Endodermal cell (in vitro differentiated cells): ENCODE measurements at regions not wholly inside any gene's neighbourhood (a gene's known extent, or its start where the extent isn't known, plus 50 kb on each side); places are given as distances from the start of the nearest gene placed in this dataset.

Experiments
- DNase-seq: peaks from one replicate; pipeline ENCODE4 v3.0.0-alpha.2; 2017
- H3K27ac ChIP-seq: 2 replicates; pipeline ENCODE4 v1.5.1; 2013; ENCODE audit warnings: mild to moderate bottlenecking, low read depth, low read length, moderate library complexity
- H3K27me3 ChIP-seq: 2 replicates; pipeline ENCODE4 v1.6.1; 2013; ENCODE audit warnings: mild to moderate bottlenecking, low read length, moderate library complexity; ENCODE audit not compliant: insufficient read depth, control insufficient read depth, poor library complexity, severe bottlenecking
- H3K36me3 ChIP-seq: 2 replicates; pipeline ENCODE4 v1.7.0; 2013; ENCODE audit warnings: mild to moderate bottlenecking, low read length, moderate library complexity; ENCODE audit not compliant: control insufficient read depth, insufficient read depth
- H3K4me1 ChIP-seq: one replicate; pipeline ENCODE4 v1.7.0; 2013; ENCODE audit warnings: low read length; ENCODE audit not compliant: control insufficient read depth, insufficient read depth
- H3K4me3 ChIP-seq: 2 replicates; pipeline ENCODE4 v1.5.1; 2013; ENCODE audit warnings: mild to moderate bottlenecking, low read length, moderate library complexity
- H3K9ac ChIP-seq: 2 replicates; pipeline ENCODE4 v1.6.1; 2013; ENCODE audit warnings: mild to moderate bottlenecking, low read length, moderate library complexity; ENCODE audit not compliant: poor library complexity, severe bottlenecking; ENCODE audit errors: extremely low read depth
- H3K9me3 ChIP-seq: 2 replicates; pipeline ENCODE4 v1.6.1; 2013; ENCODE audit warnings: mild to moderate bottlenecking, low read length, moderate library complexity; ENCODE audit not compliant: control insufficient read depth
- H3K27ac Mint-ChIP-seq: 2 replicates; pipeline ENCODE4 v1.8.0; 2020; ENCODE audit warnings: mixed read lengths
- H3K27me3 Mint-ChIP-seq: 2 replicates; pipeline ENCODE4 v1.8.0; 2021; ENCODE audit warnings: mild to moderate bottlenecking, mixed read lengths; ENCODE audit not compliant: insufficient read depth
- H3K36me3 Mint-ChIP-seq: 2 replicates; pipeline ENCODE4 v1.8.0; 2020; ENCODE audit warnings: low read depth, mixed read lengths
- H3K4me1 Mint-ChIP-seq: 2 replicates; pipeline ENCODE4 v1.8.0; 2020; ENCODE audit warnings: mixed read lengths
- H3K4me3 Mint-ChIP-seq: 2 replicates; pipeline ENCODE4 v1.8.0; 2020; ENCODE audit warnings: mild to moderate bottlenecking, moderate library complexity, mixed read lengths
- H3K9me3 Mint-ChIP-seq: 2 replicates; pipeline ENCODE4 v1.8.0; 2020; ENCODE audit warnings: mild to moderate bottlenecking, mixed read lengths
- WGBS, 2 experiments: methylation state at CpG; one replicate each; pipeline versions ENCODE4 v1.1.5 to v1.1.7; 2013; ENCODE audit warnings: missing lambda C conversion rate in 2 of 2, mixed read lengths in 1 of 2; ENCODE audit not compliant: insufficient coverage in 1 of 2, insufficient read length in 1 of 2; 5-methylcytosine and 5-hydroxymethylcytosine counted together
- TF ChIP-seq, protein P1 (sequence below): fragments of 200-600 bp; sonication (generic); conservative IDR thresholded peaks from 2 replicates; pipeline ENCODE4 v1.5.0; 2021; ENCODE audit warnings: antibody characterized with exemption, mild to moderate bottlenecking

DNA sequence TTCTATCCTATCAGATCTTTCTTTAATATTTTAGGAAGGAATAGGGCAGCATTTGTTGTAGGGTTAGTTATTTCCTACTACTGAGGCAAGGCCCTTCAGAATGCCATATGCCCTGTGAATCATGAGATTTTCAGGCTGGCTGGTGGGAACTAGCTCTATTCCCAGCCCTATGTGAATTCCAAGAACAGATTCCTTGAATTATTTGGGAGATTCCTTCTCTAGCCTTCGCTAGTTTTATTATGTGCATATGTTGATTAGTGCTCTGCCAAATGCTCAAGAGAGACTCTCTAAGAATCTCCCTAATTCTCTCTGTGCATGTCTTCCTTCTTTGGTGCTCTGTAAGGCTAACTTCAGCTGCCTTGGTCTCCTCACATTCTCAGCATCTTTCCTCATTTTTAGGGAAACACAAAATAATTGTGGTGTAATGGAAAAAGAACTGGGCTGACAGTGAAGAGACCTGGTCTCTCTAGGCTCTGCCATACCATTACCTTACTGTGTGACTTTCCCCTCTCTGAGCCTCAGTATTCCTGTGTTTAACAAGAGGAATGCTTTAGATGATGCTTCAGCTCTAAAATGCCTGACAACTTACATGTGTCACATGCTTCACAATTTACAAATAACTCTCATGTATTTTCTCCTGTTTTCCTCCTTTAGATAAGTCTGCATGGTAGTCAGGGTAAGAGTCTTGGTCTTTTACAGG, 79.7 kb downstream of the VMA21 start:
- TF ChIP-seq, protein P1, sequence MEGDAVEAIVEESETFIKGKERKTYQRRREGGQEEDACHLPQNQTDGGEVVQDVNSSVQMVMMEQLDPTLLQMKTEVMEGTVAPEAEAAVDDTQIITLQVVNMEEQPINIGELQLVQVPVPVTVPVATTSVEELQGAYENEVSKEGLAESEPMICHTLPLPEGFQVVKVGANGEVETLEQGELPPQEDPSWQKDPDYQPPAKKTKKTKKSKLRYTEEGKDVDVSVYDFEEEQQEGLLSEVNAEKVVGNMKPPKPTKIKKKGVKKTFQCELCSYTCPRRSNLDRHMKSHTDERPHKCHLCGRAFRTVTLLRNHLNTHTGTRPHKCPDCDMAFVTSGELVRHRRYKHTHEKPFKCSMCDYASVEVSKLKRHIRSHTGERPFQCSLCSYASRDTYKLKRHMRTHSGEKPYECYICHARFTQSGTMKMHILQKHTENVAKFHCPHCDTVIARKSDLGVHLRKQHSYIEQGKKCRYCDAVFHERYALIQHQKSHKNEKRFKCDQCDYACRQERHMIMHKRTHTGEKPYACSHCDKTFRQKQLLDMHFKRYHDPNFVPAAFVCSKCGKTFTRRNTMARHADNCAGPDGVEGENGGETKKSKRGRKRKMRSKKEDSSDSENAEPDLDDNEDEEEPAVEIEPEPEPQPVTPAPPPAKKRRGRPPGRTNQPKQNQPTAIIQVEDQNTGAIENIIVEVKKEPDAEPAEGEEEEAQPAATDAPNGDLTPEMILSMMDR, result no peak
- H3K27ac ChIP-seq, result no peak overlapping the region
- DNase-seq, result no peak
- no peaks in the 10 kb centered on the region for H3K36me3 ChIP-seq
- Mint-ChIP-seq H3K4me3 (no peak overlapping the region), H3K36me3 (no peaks in the 10 kb centered on the region), H3K4me1 (no peaks in the 10 kb centered on the region), H3K27ac (no peak overlapping the region), H3K9me3 (peaks cover 62% of the 10 kb centered on the region), H3K27me3 (no peaks in the 10 kb centered on the region)
- no peaks in the 10 kb centered on the region for H3K27me3 ChIP-seq
- WGBS, 2 experiments, result 57% methylated on average over 1 of the region's 1 CpG; no CpG with 5 or more reads in 1 of the 2 experiments
- H3K9ac ChIP-seq, result no peak overlapping the region
- no peak overlapping the region for H3K4me3 ChIP-seq
- H3K9me3 ChIP-seq, result peaks cover 10% of the 10 kb centered on the region
- H3K4me1 ChIP-seq, result no peaks in the 10 kb centered on the region

- no peaks in the 10 kb centered on the region for H3K27me3 Mint-ChIP-seq
- H3K27ac ChIP-seq, result no peak overlapping the region
- no peaks in the 10 kb centered on the region for H3K4me1 ChIP-seq
- H3K4me3 ChIP-seq, result no peak overlapping the region
- H3K4me1 Mint-ChIP-seq, result no peaks in the 10 kb centered on the region
- no peak overlapping the region for H3K4me3 Mint-ChIP-seq
- H3K27me3 ChIP-seq, result no peaks in the 10 kb centered on the region
- H3K9ac ChIP-seq, result no peak overlapping the region
- no peaks in the 10 kb centered on the region for H3K36me3 ChIP-seq
- TF ChIP-seq, protein P1, result no peak
- WGBS, 2 experiments, result 88 to 100% methylated on average over 1 to 4 of the region's 4 CpGs
- peaks cover 57% of the 10 kb centered on the region for H3K9me3 Mint-ChIP-seq
- H3K27ac Mint-ChIP-seq, result no peak overlapping the region
- DNase-seq, result no peak
- no peaks in the 10 kb centered on the region for H3K9me3 ChIP-seq
- no peaks in the 10 kb centered on the region for H3K36me3 Mint-ChIP-seq
Observed at GRCh38 chrX:151478058-151478457, 81.1 kb downstream of the VMA21 start.

DNA sequence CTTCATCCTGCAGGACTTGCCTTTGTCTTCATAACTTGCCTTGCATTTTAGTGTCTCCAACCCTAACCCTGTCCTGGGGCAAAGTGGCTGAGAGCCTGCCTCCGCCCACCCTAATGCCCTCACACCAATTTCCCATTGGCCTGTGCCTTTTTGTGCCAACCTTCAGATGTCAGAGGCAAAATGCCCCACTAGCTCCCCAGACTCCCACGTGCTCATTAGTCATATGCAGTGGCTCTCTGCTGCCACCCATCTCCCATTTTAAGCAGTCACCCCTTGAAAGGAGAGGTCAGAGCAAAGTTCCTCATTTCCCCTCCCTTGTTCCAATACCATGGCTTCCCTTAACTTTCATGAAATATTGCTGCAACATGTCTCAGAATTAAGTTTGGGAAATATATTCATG, 74.8 kb upstream of the PASD1 start:
- H3K9me3 ChIP-seq, result no peaks in the 10 kb centered on the region
- H3K27ac Mint-ChIP-seq, result no peak overlapping the region
- H3K4me1 Mint-ChIP-seq, result no peaks in the 10 kb centered on the region
- DNase-seq, result peak; percentile 64
- no peak overlapping the region for H3K4me3 Mint-ChIP-seq
- no peak overlapping the region for H3K27ac ChIP-seq
- no peaks in the 10 kb centered on the region for H3K36me3 Mint-ChIP-seq
- H3K9me3 Mint-ChIP-seq, result peaks cover 55% of the 10 kb centered on the region
- H3K4me3 ChIP-seq, result no peak overlapping the region
- H3K9ac ChIP-seq, result no peak overlapping the region
- TF ChIP-seq, protein P1, result peak; percentile 72
- H3K27me3 Mint-ChIP-seq, result peaks cover 2% of the 10 kb centered on the region
- H3K27me3 ChIP-seq, result no peaks in the 10 kb centered on the region
- H3K4me1 ChIP-seq, result no peaks in the 10 kb centered on the region
- WGBS, 2 experiments, result 46% methylated on average over 2 of the region's 2 CpGs; no CpG with 5 or more reads in 1 of the 2 experiments
- H3K36me3 ChIP-seq, result no peaks in the 10 kb centered on the region
